ENCODE measurements at regions not wholly inside any gene's neighbourhood (a gene's known extent, or its start where the extent isn't known, plus 50 kb on each side); places are given as distances from the start of the nearest gene placed in this dataset.
A peak's percentile ranks its signal among the peaks of the same experiment; 100 is the strongest.

GRCh38 chr18:2083691-2084090 is 487.6 kb downstream of the METTL4 start:
- Histone ChIP-seq H3K4me1 (ENCODE audit: control insufficient read depth, insufficient read depth, low read length, poor library complexity, severe bottlenecking) (no peaks in the 10 kb centered on the region), H3K4me3 (ENCODE audit: insufficient read depth, low read depth, low read length, poor library complexity, severe bottlenecking) (no peak overlapping the region), H3K36me3 (ENCODE audit: control insufficient read depth, insufficient read depth, low read length) (no peaks in the 10 kb centered on the region), H3K27me3 (replicated peaks; ENCODE audit: control insufficient read depth, insufficient read depth, low read length, poor library complexity, severe bottlenecking) (no peaks in the 10 kb centered on the region), H3K9me3 (ENCODE audit: control insufficient read depth, low read length) (no peaks in the 10 kb centered on the region), H3K27ac (ENCODE audit: insufficient read depth, low read length, poor library complexity, severe bottlenecking) (no peak overlapping the region)
- no peak for DNase-seq

- no peaks in the 10 kb centered on the region for H3K9me3 ChIP-seq (ENCODE audit: control insufficient read depth, low read length)
- no peaks in the 10 kb centered on the region for H3K27me3 ChIP-seq (replicated peaks; ENCODE audit: control insufficient read depth, insufficient read depth, low read length, poor library complexity, severe bottlenecking)
- no peak for DNase-seq
- no peak overlapping the region for H3K27ac ChIP-seq (ENCODE audit: insufficient read depth, low read length, poor library complexity, severe bottlenecking)
- H3K4me1 ChIP-seq (ENCODE audit: control insufficient read depth, insufficient read depth, low read length, poor library complexity, severe bottlenecking), result no peaks in the 10 kb centered on the region
- no peaks in the 10 kb centered on the region for H3K36me3 ChIP-seq (ENCODE audit: control insufficient read depth, insufficient read depth, low read length)
- H3K4me3 ChIP-seq (ENCODE audit: insufficient read depth, low read depth, low read length, poor library complexity, severe bottlenecking), result no peak overlapping the region
These were observed 484.9 kb downstream of the METTL4 start for GRCh38 chr18:2086439-2086838.

GRCh38 chr18:2087877-2088673 is 483.2 kb downstream of the METTL4 start:
- H3K4me1 ChIP-seq (ENCODE audit: control insufficient read depth, insufficient read depth, low read length, poor library complexity, severe bottlenecking), result no peaks in the 10 kb centered on the region
- DNase-seq, result no peak
- H3K27me3 ChIP-seq (replicated peaks; ENCODE audit: control insufficient read depth, insufficient read depth, low read length, poor library complexity, severe bottlenecking), result no peaks in the 10 kb centered on the region
- no peak overlapping the region for H3K27ac ChIP-seq (ENCODE audit: insufficient read depth, low read length, poor library complexity, severe bottlenecking)
- no peak overlapping the region for H3K4me3 ChIP-seq (ENCODE audit: insufficient read depth, low read depth, low read length, poor library complexity, severe bottlenecking)
- no peaks in the 10 kb centered on the region for H3K36me3 ChIP-seq (ENCODE audit: control insufficient read depth, insufficient read depth, low read length)
- H3K9me3 ChIP-seq (ENCODE audit: control insufficient read depth, low read length), result no peaks in the 10 kb centered on the region

GRCh38 chr18:2089396-2089795 is 481.9 kb downstream of the METTL4 start:
- no peaks in the 10 kb centered on the region for H3K36me3 ChIP-seq (ENCODE audit: control insufficient read depth, insufficient read depth, low read length)
- DNase-seq, result no peak
- no peaks in the 10 kb centered on the region for H3K4me1 ChIP-seq (ENCODE audit: control insufficient read depth, insufficient read depth, low read length, poor library complexity, severe bottlenecking)

GRCh38 chr18:2091937-2092336 is 479.4 kb downstream of the METTL4 start:
- Histone ChIP-seq H3K27ac (ENCODE audit: insufficient read depth, low read length, poor library complexity, severe bottlenecking) (no peak overlapping the region), H3K9me3 (ENCODE audit: control insufficient read depth, low read length) (no peaks in the 10 kb centered on the region), H3K4me3 (ENCODE audit: insufficient read depth, low read depth, low read length, poor library complexity, severe bottlenecking) (no peak overlapping the region), H3K4me1 (ENCODE audit: control insufficient read depth, insufficient read depth, low read length, poor library complexity, severe bottlenecking) (no peaks in the 10 kb centered on the region), H3K36me3 (ENCODE audit: control insufficient read depth, insufficient read depth, low read length) (no peaks in the 10 kb centered on the region), H3K27me3 (replicated peaks; ENCODE audit: control insufficient read depth, insufficient read depth, low read length, poor library complexity, severe bottlenecking) (no peaks in the 10 kb centered on the region)
- DNase-seq, result no peak

More at GRCh38 chr18:2089396-2089795, 481.9 kb downstream of the METTL4 start:
- H3K9me3 ChIP-seq (ENCODE audit: control insufficient read depth, low read length), result no peaks in the 10 kb centered on the region
- H3K27ac ChIP-seq (ENCODE audit: insufficient read depth, low read length, poor library complexity, severe bottlenecking), result no peak overlapping the region
- H3K27me3 ChIP-seq (replicated peaks; ENCODE audit: control insufficient read depth, insufficient read depth, low read length, poor library complexity, severe bottlenecking), result no peaks in the 10 kb centered on the region
- H3K4me3 ChIP-seq (ENCODE audit: insufficient read depth, low read depth, low read length, poor library complexity, severe bottlenecking), result no peak overlapping the region

GRCh38 chr18:2096551-2096950 is 474.8 kb downstream of the METTL4 start:
- Histone ChIP-seq H3K4me3 (ENCODE audit: insufficient read depth, low read depth, low read length, poor library complexity, severe bottlenecking) (no peak overlapping the region), H3K36me3 (ENCODE audit: control insufficient read depth, insufficient read depth, low read length) (no peaks in the 10 kb centered on the region), H3K9me3 (ENCODE audit: control insufficient read depth, low read length) (no peaks in the 10 kb centered on the region), H3K27me3 (replicated peaks; ENCODE audit: control insufficient read depth, insufficient read depth, low read length, poor library complexity, severe bottlenecking) (no peaks in the 10 kb centered on the region), H3K4me1 (ENCODE audit: control insufficient read depth, insufficient read depth, low read length, poor library complexity, severe bottlenecking) (no peaks in the 10 kb centered on the region), H3K27ac (ENCODE audit: insufficient read depth, low read length, poor library complexity, severe bottlenecking) (no peak overlapping the region)
- no peak for DNase-seq

- H3K9me3 ChIP-seq (ENCODE audit: control insufficient read depth, low read length), result no peaks in the 10 kb centered on the region
- no peak overlapping the region for H3K27ac ChIP-seq (ENCODE audit: insufficient read depth, low read length, poor library complexity, severe bottlenecking)
- DNase-seq, result no peak
- H3K27me3 ChIP-seq (replicated peaks; ENCODE audit: control insufficient read depth, insufficient read depth, low read length, poor library complexity, severe bottlenecking), result no peaks in the 10 kb centered on the region
- no peak overlapping the region for H3K4me3 ChIP-seq (ENCODE audit: insufficient read depth, low read depth, low read length, poor library complexity, severe bottlenecking)
- H3K4me1 ChIP-seq (ENCODE audit: control insufficient read depth, insufficient read depth, low read length, poor library complexity, severe bottlenecking), result no peaks in the 10 kb centered on the region
- no peaks in the 10 kb centered on the region for H3K36me3 ChIP-seq (ENCODE audit: control insufficient read depth, insufficient read depth, low read length)
These were observed 470.6 kb downstream of the METTL4 start for GRCh38 chr18:2100694-2101213.

GRCh38 chr18:2102022-2102421 is 469.3 kb downstream of the METTL4 start:
- Histone ChIP-seq H3K4me1 (ENCODE audit: control insufficient read depth, insufficient read depth, low read length, poor library complexity, severe bottlenecking) (no peaks in the 10 kb centered on the region), H3K9me3 (ENCODE audit: control insufficient read depth, low read length) (no peaks in the 10 kb centered on the region), H3K36me3 (ENCODE audit: control insufficient read depth, insufficient read depth, low read length) (no peaks in the 10 kb centered on the region), H3K4me3 (ENCODE audit: insufficient read depth, low read depth, low read length, poor library complexity, severe bottlenecking) (no peak overlapping the region), H3K27ac (ENCODE audit: insufficient read depth, low read length, poor library complexity, severe bottlenecking) (no peak overlapping the region), H3K27me3 (replicated peaks; ENCODE audit: control insufficient read depth, insufficient read depth, low read length, poor library complexity, severe bottlenecking) (no peaks in the 10 kb centered on the region)
- no peak for DNase-seq

- no peak overlapping the region for H3K4me3 ChIP-seq (ENCODE audit: insufficient read depth, low read depth, low read length, poor library complexity, severe bottlenecking)
- H3K36me3 ChIP-seq (ENCODE audit: control insufficient read depth, insufficient read depth, low read length), result no peaks in the 10 kb centered on the region
These were observed 468.0 kb downstream of the METTL4 start for GRCh38 chr18:2103299-2103698.

GRCh38 chr18:2104620-2105462 is 466.5 kb downstream of the METTL4 start:
- peak in 2 of 3 donors; percentile 1 to 12 for DNase-seq
- Histone ChIP-seq H3K4me3 (ENCODE audit: insufficient read depth, low read depth, low read length, poor library complexity, severe bottlenecking) (no peak overlapping the region), H3K4me1 (ENCODE audit: control insufficient read depth, insufficient read depth, low read length, poor library complexity, severe bottlenecking) (no peaks in the 10 kb centered on the region), H3K27me3 (replicated peaks; ENCODE audit: control insufficient read depth, insufficient read depth, low read length, poor library complexity, severe bottlenecking) (no peaks in the 10 kb centered on the region), H3K36me3 (ENCODE audit: control insufficient read depth, insufficient read depth, low read length) (no peaks in the 10 kb centered on the region), H3K27ac (ENCODE audit: insufficient read depth, low read length, poor library complexity, severe bottlenecking) (no peak overlapping the region), H3K9me3 (ENCODE audit: control insufficient read depth, low read length) (no peaks in the 10 kb centered on the region)

More at GRCh38 chr18:2103299-2103698, 468.0 kb downstream of the METTL4 start:
- DNase-seq, result no peak
- H3K27me3 ChIP-seq (replicated peaks; ENCODE audit: control insufficient read depth, insufficient read depth, low read length, poor library complexity, severe bottlenecking), result no peaks in the 10 kb centered on the region
- H3K4me1 ChIP-seq (ENCODE audit: control insufficient read depth, insufficient read depth, low read length, poor library complexity, severe bottlenecking), result no peaks in the 10 kb centered on the region
- H3K27ac ChIP-seq (ENCODE audit: insufficient read depth, low read length, poor library complexity, severe bottlenecking), result no peak overlapping the region
- no peaks in the 10 kb centered on the region for H3K9me3 ChIP-seq (ENCODE audit: control insufficient read depth, low read length)
